ENCODE measurements at regions not wholly inside any gene's neighbourhood (a gene's known extent, or its start where the extent isn't known, plus 50 kb on each side); places are given as distances from the start of the nearest gene placed in this dataset.

DNA sequence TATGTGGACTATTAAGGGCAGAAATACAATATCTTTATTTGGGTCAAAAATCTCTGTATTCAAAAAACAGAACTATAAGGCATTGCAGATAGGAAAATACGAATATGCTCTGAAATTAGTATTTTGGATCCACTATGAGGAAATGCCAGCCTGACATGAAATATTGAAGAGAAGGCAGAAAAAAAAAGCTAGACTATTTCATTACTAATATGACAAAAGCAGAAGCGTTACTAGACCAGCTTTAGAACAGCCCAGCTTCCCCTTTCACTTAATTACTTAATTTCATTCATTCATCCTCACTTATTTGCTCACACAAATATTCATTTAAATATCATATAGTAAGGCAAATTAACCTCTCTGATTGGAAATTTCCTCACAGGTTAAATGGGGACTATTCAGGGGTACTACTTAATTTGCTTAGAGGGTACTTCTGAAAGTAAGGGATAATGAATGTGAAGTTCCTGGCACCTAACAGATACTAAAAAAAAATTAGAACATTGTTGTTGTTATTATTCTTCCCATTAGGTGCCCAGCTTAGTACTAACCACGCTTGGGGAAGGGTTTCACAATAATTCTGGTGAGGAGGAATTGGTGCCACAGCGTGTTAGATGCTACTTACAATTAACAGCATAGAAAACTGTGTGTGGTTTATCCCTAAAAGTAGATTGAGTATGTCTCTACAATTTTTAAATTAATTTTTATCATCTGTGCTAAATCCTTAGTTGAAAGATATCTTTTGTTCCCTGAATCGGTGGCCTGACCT lies 71.1 kb upstream of the CTLA4 start:
- TF ChIP-seq SP1 (CRISPR knock-in tag; conservative IDR thresholded peaks at IDR 0.05) (no peak), ZNF671 (CRISPR knock-in tag; IDR thresholded peaks at IDR 0.05) (no peak), ZNF396 (CRISPR knock-in tag; IDR thresholded peaks at IDR 0.05; ENCODE audit: borderline replicate concordance) (no peak)
- TF ChIP-seq, protein P1, sequence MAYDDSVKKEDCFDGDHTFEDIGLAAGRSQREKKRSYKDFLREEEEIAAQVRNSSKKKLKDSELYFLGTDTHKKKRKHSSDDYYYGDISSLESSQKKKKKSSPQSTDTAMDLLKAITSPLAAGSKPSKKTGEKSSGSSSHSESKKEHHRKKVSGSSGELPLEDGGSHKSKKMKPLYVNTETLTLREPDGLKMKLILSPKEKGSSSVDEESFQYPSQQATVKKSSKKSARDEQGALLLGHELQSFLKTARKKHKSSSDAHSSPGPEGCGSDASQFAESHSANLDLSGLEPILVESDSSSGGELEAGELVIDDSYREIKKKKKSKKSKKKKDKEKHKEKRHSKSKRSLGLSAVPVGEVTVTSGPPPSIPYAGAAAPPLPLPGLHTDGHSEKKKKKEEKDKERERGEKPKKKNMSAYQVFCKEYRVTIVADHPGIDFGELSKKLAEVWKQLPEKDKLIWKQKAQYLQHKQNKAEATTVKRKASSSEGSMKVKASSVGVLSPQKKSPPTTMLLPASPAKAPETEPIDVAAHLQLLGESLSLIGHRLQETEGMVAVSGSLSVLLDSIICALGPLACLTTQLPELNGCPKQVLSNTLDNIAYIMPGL (CRISPR knock-in tag; IDR thresholded peaks at IDR 0.05), result no peak
- TF ChIP-seq, protein P2, sequence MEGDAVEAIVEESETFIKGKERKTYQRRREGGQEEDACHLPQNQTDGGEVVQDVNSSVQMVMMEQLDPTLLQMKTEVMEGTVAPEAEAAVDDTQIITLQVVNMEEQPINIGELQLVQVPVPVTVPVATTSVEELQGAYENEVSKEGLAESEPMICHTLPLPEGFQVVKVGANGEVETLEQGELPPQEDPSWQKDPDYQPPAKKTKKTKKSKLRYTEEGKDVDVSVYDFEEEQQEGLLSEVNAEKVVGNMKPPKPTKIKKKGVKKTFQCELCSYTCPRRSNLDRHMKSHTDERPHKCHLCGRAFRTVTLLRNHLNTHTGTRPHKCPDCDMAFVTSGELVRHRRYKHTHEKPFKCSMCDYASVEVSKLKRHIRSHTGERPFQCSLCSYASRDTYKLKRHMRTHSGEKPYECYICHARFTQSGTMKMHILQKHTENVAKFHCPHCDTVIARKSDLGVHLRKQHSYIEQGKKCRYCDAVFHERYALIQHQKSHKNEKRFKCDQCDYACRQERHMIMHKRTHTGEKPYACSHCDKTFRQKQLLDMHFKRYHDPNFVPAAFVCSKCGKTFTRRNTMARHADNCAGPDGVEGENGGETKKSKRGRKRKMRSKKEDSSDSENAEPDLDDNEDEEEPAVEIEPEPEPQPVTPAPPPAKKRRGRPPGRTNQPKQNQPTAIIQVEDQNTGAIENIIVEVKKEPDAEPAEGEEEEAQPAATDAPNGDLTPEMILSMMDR (IDR thresholded peaks at IDR 0.05), result no peak
- TF ChIP-seq, protein P3, sequence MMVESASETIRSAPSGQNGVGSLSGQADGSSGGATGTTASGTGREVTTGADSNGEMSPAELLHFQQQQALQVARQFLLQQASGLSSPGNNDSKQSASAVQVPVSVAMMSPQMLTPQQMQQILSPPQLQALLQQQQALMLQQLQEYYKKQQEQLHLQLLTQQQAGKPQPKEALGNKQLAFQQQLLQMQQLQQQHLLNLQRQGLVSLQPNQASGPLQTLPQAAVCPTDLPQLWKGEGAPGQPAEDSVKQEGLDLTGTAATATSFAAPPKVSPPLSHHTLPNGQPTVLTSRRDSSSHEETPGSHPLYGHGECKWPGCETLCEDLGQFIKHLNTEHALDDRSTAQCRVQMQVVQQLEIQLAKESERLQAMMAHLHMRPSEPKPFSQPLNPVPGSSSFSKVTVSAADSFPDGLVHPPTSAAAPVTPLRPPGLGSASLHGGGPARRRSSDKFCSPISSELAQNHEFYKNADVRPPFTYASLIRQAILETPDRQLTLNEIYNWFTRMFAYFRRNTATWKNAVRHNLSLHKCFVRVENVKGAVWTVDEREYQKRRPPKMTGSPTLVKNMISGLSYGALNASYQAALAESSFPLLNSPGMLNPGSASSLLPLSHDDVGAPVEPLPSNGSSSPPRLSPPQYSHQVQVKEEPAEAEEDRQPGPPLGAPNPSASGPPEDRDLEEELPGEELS (CRISPR knock-in tag; IDR thresholded peaks at IDR 0.05), result no peak
- TF ChIP-seq, protein P4, sequence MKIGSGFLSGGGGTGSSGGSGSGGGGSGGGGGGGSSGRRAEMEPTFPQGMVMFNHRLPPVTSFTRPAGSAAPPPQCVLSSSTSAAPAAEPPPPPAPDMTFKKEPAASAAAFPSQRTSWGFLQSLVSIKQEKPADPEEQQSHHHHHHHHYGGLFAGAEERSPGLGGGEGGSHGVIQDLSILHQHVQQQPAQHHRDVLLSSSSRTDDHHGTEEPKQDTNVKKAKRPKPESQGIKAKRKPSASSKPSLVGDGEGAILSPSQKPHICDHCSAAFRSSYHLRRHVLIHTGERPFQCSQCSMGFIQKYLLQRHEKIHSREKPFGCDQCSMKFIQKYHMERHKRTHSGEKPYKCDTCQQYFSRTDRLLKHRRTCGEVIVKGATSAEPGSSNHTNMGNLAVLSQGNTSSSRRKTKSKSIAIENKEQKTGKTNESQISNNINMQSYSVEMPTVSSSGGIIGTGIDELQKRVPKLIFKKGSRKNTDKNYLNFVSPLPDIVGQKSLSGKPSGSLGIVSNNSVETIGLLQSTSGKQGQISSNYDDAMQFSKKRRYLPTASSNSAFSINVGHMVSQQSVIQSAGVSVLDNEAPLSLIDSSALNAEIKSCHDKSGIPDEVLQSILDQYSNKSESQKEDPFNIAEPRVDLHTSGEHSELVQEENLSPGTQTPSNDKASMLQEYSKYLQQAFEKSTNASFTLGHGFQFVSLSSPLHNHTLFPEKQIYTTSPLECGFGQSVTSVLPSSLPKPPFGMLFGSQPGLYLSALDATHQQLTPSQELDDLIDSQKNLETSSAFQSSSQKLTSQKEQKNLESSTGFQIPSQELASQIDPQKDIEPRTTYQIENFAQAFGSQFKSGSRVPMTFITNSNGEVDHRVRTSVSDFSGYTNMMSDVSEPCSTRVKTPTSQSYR (CRISPR knock-in tag; IDR thresholded peaks at IDR 0.05), result no peak
- TF ChIP-seq, protein P5, sequence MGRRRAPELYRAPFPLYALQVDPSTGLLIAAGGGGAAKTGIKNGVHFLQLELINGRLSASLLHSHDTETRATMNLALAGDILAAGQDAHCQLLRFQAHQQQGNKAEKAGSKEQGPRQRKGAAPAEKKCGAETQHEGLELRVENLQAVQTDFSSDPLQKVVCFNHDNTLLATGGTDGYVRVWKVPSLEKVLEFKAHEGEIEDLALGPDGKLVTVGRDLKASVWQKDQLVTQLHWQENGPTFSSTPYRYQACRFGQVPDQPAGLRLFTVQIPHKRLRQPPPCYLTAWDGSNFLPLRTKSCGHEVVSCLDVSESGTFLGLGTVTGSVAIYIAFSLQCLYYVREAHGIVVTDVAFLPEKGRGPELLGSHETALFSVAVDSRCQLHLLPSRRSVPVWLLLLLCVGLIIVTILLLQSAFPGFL (CRISPR knock-in tag; IDR thresholded peaks at IDR 0.05; ENCODE audit: borderline replicate concordance), result no peak

Data from WTC11 (cell line).